CD14-positive monocyte (primary cell): ENCODE measurements at regions not wholly inside any gene's neighbourhood (a gene's known extent, or its start where the extent isn't known, plus 50 kb on each side); places are given as distances from the start of the nearest gene placed in this dataset.

Source experiments
- DNase-seq, 3 donors: peaks; one replicate each; pipeline ENCODE4 v3.0.0-alpha.2; 2011 to 2022
- H2AFZ ChIP-seq: 2 replicates; pipeline ENCODE4 v1.6.0; 2012; ENCODE audit warnings: mild to moderate bottlenecking, low read depth, low read length, inconsistent platforms; ENCODE audit not compliant: insufficient read depth, poor library complexity, severe bottlenecking
- H3K27ac ChIP-seq, 2 donors: 1 replicate in 1 of 2; 2 replicates in 1 of 2; pipeline ENCODE4 v1.5.1; 2012 to 2013; ENCODE audit warnings: low read length in 2 of 2, control low read depth in 1 of 2, inconsistent platforms in 1 of 2, low read depth in 1 of 2, mild to moderate bottlenecking in 1 of 2
- H3K27me3 ChIP-seq, 2 donors: one replicate each; pipeline versions ENCODE4 v1.6.0 to v1.6.1; 2011 to 2013; ENCODE audit warnings: low read length in 2 of 2; ENCODE audit not compliant: control insufficient read depth in 2 of 2, insufficient read depth in 2 of 2
- H3K36me3 ChIP-seq, 2 donors: replicated peaks in 1 of 2; 1 replicate in 1 of 2; 2 replicates in 1 of 2; pipeline versions ENCODE4 v1.5.1 to v1.6.1; 2012 to 2013; ENCODE audit warnings: low read length in 2 of 2, control low read depth in 1 of 2, inconsistent platforms in 1 of 2, mild to moderate bottlenecking in 1 of 2; ENCODE audit not compliant: insufficient read depth in 2 of 2, control insufficient read depth in 1 of 2
- H3K4me1 ChIP-seq, 2 donors: 1 replicate in 1 of 2; 2 replicates in 1 of 2; pipeline versions ENCODE4 v1.5.1 to v1.6.1; 2012 to 2013; ENCODE audit warnings: low read length in 2 of 2, control low read depth in 1 of 2, inconsistent platforms in 1 of 2, mild to moderate bottlenecking in 1 of 2, moderate library complexity in 1 of 2; ENCODE audit not compliant: insufficient read depth in 2 of 2, control insufficient read depth in 1 of 2
- H3K4me2 ChIP-seq: replicated peaks from 2 replicates; pipeline ENCODE3; 2012; ENCODE audit warnings: low read length, moderate library complexity, mild to moderate bottlenecking; ENCODE audit not compliant: poor library complexity, severe bottlenecking; ENCODE audit errors: extremely low read depth
- H3K4me3 ChIP-seq, 3 experiments: fragments of 200-600 bp in 1 of 3; sonication (generic) in 1 of 3; replicated peaks in 1 of 3; 1 replicate in 2 of 3; 2 replicates in 1 of 3; pipeline ENCODE4 v1.5.1; 2011 to 2013; ENCODE audit warnings: low read length in 3 of 3, mild to moderate bottlenecking in 3 of 3, control low read depth in 2 of 3, low read depth in 2 of 3, inconsistent platforms in 1 of 3, moderate library complexity in 1 of 3
- H3K79me2 ChIP-seq: 2 replicates; pipeline ENCODE4 v1.6.0; 2012; ENCODE audit warnings: mild to moderate bottlenecking, control low read depth, inconsistent platforms, low read length, moderate library complexity; ENCODE audit not compliant: insufficient read depth
- H3K9ac ChIP-seq: 2 replicates; pipeline ENCODE4 v1.6.0; 2017; ENCODE audit warnings: low read length, mild to moderate bottlenecking; ENCODE audit not compliant: insufficient read depth, poor library complexity, severe bottlenecking
- H3K9me3 ChIP-seq, 2 donors: replicated peaks in 1 of 2; 1 replicate in 1 of 2; 2 replicates in 1 of 2; pipeline versions ENCODE4 v1.5.1 to v1.6.1; 2012 to 2013; ENCODE audit warnings: low read length in 2 of 2, control low read depth in 1 of 2; ENCODE audit not compliant: control insufficient read depth in 1 of 2, insufficient read depth in 1 of 2
- H4K20me1 ChIP-seq: 2 replicates; pipeline ENCODE4 v1.6.0; 2012; ENCODE audit warnings: mild to moderate bottlenecking, low read length, control low read depth, moderate library complexity; ENCODE audit not compliant: insufficient read depth
- H3K27ac Mint-ChIP-seq, 7 donors: one replicate each; pipeline ENCODE4 v1.8.0; 2020; ENCODE audit warnings: mild to moderate bottlenecking in 7 of 7, mixed read lengths in 7 of 7, moderate library complexity in 6 of 7, inconsistent platforms in 2 of 7
- H3K27me3 Mint-ChIP-seq, 3 donors: one replicate each; pipeline ENCODE4 v1.8.0; 2021 to 2022; ENCODE audit warnings: low read depth in 3 of 3, mild to moderate bottlenecking in 3 of 3, mixed read lengths in 3 of 3, moderate library complexity in 3 of 3, inconsistent platforms in 1 of 3
- H3K36me3 Mint-ChIP-seq, 2 donors: one replicate each; pipeline ENCODE4 v1.8.0; 2020; ENCODE audit warnings: mixed read lengths in 2 of 2, inconsistent platforms in 1 of 2, mild to moderate bottlenecking in 1 of 2
- H3K4me1 Mint-ChIP-seq: one replicate; pipeline ENCODE4 v1.8.0; 2020; ENCODE audit warnings: mild to moderate bottlenecking, mixed read lengths
- H3K4me3 Mint-ChIP-seq, 2 donors: one replicate each; pipeline ENCODE4 v1.8.0; 2020; ENCODE audit warnings: mild to moderate bottlenecking in 2 of 2, mixed read lengths in 2 of 2, moderate library complexity in 1 of 2
- H3K9me3 Mint-ChIP-seq, 7 donors: one replicate each; pipeline ENCODE4 v1.8.0; 2020 to 2022; ENCODE audit warnings: mixed read lengths in 7 of 7, mild to moderate bottlenecking in 6 of 7, moderate library complexity in 6 of 7, inconsistent platforms in 2 of 7
- CTCF ChIP-seq: fragments of 200-600 bp; IDR thresholded peaks from one replicate; pipeline ENCODE4 v1.8.0; 2022; ENCODE audit warnings: antibody characterized with exemption, mild to moderate bottlenecking
- WGBS: methylation state at CpG from one replicate; pipeline ENCODE4 v1.1.5; 2013; ENCODE audit warnings: missing lambda C conversion rate; ENCODE audit not compliant: insufficient coverage; 5-methylcytosine and 5-hydroxymethylcytosine counted together
- intact Hi-C, 2 donors: fragments of 100-400 bp; cut with micrococcal nuclease; formaldehyde crosslinking; loops; one replicate each; pipeline versions ENCODE4 v1.15.0 to v1.15.1; 2023

- H3K9ac ChIP-seq = no peak overlapping the region
- intact Hi-C loops = no loop called here
- H3K79me2 ChIP-seq = no peaks in the 10 kb centered on the region
- no peak for DNase-seq
- Mint-ChIP-seq H3K27me3 (no peaks in the 10 kb centered on the region), H3K4me1 (no peaks in the 10 kb centered on the region), H3K36me3 (no peaks in the 10 kb centered on the region), H3K27ac (no peak overlapping the region), H3K9me3 (peaks cover 0 to 11% (median 4%) of the 10 kb centered on the region in 7 donors), H3K4me3 (no peak overlapping the region)
- peaks cover 0 to 5% of the 10 kb centered on the region in 2 donors for H3K9me3 ChIP-seq
- H3K27ac ChIP-seq = no peak overlapping the region
- H3K36me3 ChIP-seq = no peaks in the 10 kb centered on the region
- H3K4me3 ChIP-seq = no peak overlapping the region
- no CpG with 5 or more reads among the region's 2 CpGs for WGBS
- no peak overlapping the region for H2AFZ ChIP-seq
- H3K27me3 ChIP-seq = no peaks in the 10 kb centered on the region
- H3K4me2 ChIP-seq = no peak overlapping the region
- H3K4me1 ChIP-seq = no peaks in the 10 kb centered on the region
- TF ChIP-seq CTCF = no peak
- no peaks in the 10 kb centered on the region for H4K20me1 ChIP-seq
Observed at GRCh38 chr1:69491416-69491815, 76.3 kb upstream of the LRRC7 start.

GRCh38 chr1:69492286-69492685 lies 75.4 kb upstream of the LRRC7 start:
- Histone ChIP-seq H4K20me1 (no peaks in the 10 kb centered on the region), H3K79me2 (no peaks in the 10 kb centered on the region), H2AFZ (no peak overlapping the region), H3K36me3 (no peaks in the 10 kb centered on the region), H3K9ac (no peak overlapping the region), H3K9me3 (peaks cover 0 to 5% of the 10 kb centered on the region in 2 donors), H3K4me1 (no peaks in the 10 kb centered on the region), H3K4me2 (no peak overlapping the region), H3K4me3 (no peak overlapping the region), H3K27me3 (no peaks in the 10 kb centered on the region), H3K27ac (no peak overlapping the region)
- Mint-ChIP-seq H3K9me3 (peaks cover 0 to 8% (median 2%) of the 10 kb centered on the region in 7 donors), H3K27ac (no peak overlapping the region), H3K27me3 (no peaks in the 10 kb centered on the region), H3K4me1 (no peaks in the 10 kb centered on the region), H3K36me3 (no peaks in the 10 kb centered on the region), H3K4me3 (no peak overlapping the region)
- WGBS = 89% methylated on average over 3 of the region's 3 CpGs
- DNase-seq = no peak
- intact Hi-C loops = no loop called here
- no peak for TF ChIP-seq CTCF
